Glutamatergic neuron (in vitro differentiated cells): ENCODE measurements at regions not wholly inside any gene's neighbourhood (a gene's known extent, or its start where the extent isn't known, plus 50 kb on each side); places are given as distances from the start of the nearest gene placed in this dataset.

Experiments
- DNase-seq: peaks from one replicate; pipeline ENCODE4 v3.0.0; 2022
- H3K27ac Mint-ChIP-seq: one replicate; pipeline ENCODE4 v1.8.0; 2020; ENCODE audit warnings: mild to moderate bottlenecking, mixed read lengths, inconsistent platforms; ENCODE audit not compliant: unreplicated experiment
- H3K27me3 Mint-ChIP-seq: one replicate; pipeline ENCODE4 v1.8.0; 2020; ENCODE audit warnings: mild to moderate bottlenecking, moderate library complexity, mixed read lengths, inconsistent platforms; ENCODE audit not compliant: unreplicated experiment
- H3K36me3 Mint-ChIP-seq: one replicate; pipeline ENCODE4 v1.8.0; 2020; ENCODE audit warnings: mild to moderate bottlenecking, mixed read lengths, inconsistent platforms; ENCODE audit not compliant: unreplicated experiment
- H3K4me1 Mint-ChIP-seq: one replicate; pipeline ENCODE4 v1.8.0; 2020; ENCODE audit warnings: mild to moderate bottlenecking, low read depth, mixed read lengths, inconsistent platforms; ENCODE audit not compliant: unreplicated experiment
- H3K4me3 Mint-ChIP-seq: one replicate; pipeline ENCODE4 v1.8.0; 2020; ENCODE audit warnings: mild to moderate bottlenecking, mixed read lengths, inconsistent platforms; ENCODE audit not compliant: unreplicated experiment
- H3K9me3 Mint-ChIP-seq: one replicate; pipeline ENCODE4 v1.8.0; 2020; ENCODE audit warnings: mild to moderate bottlenecking, moderate library complexity, mixed read lengths, inconsistent platforms; ENCODE audit not compliant: unreplicated experiment
- CTCF ChIP-seq: fragments of 200-600 bp; sonication (generic); IDR thresholded peaks from one replicate; pipeline ENCODE4 v1.5.0; 2021; ENCODE audit not compliant: partially characterized antibody, unreplicated experiment

GRCh38 chr18:56038171-56039030 lies 450.4 kb upstream of the TCF4 start:
- peak overlapping the region; percentile 27 for H3K4me3 Mint-ChIP-seq
- peaks cover 7% of the 10 kb centered on the region for H3K36me3 Mint-ChIP-seq
- peak; percentile 25 for DNase-seq
- H3K27ac Mint-ChIP-seq = peak overlapping the region; percentile 77
- peaks cover 28% of the 10 kb centered on the region for H3K4me1 Mint-ChIP-seq
- no peak for TF ChIP-seq CTCF
- H3K27me3 Mint-ChIP-seq = no peaks in the 10 kb centered on the region
- peaks cover 10% of the 10 kb centered on the region for H3K9me3 Mint-ChIP-seq

- H3K27ac Mint-ChIP-seq = peak overlapping the region; percentile 88
- peaks cover 28% of the 10 kb centered on the region for H3K4me1 Mint-ChIP-seq
- peaks cover 7% of the 10 kb centered on the region for H3K36me3 Mint-ChIP-seq
- no peaks in the 10 kb centered on the region for H3K27me3 Mint-ChIP-seq
- no peak for DNase-seq
- no peak for TF ChIP-seq CTCF
- H3K9me3 Mint-ChIP-seq = peaks cover 10% of the 10 kb centered on the region
- H3K4me3 Mint-ChIP-seq = peak overlapping the region; percentile 2
Measured at GRCh38 chr18:56036741-56037140, 448.7 kb upstream of the TCF4 start.

GRCh38 chr18:56035546-56035945 lies 447.6 kb upstream of the TCF4 start:
- Mint-ChIP-seq H3K27me3 (no peaks in the 10 kb centered on the region), H3K4me1 (peaks cover 26% of the 10 kb centered on the region), H3K27ac (no peak overlapping the region), H3K9me3 (peaks cover 10% of the 10 kb centered on the region), H3K36me3 (peaks cover 7% of the 10 kb centered on the region), H3K4me3 (no peak overlapping the region)
- no peak for DNase-seq
- no peak for TF ChIP-seq CTCF

GRCh38 chr18:56034949-56035348 lies 447.0 kb upstream of the TCF4 start:
- H3K4me1 Mint-ChIP-seq = peaks cover 27% of the 10 kb centered on the region
- no peak overlapping the region for H3K4me3 Mint-ChIP-seq
- no peak for TF ChIP-seq CTCF
- no peaks in the 10 kb centered on the region for H3K27me3 Mint-ChIP-seq
- H3K27ac Mint-ChIP-seq = no peak overlapping the region
- peaks cover 10% of the 10 kb centered on the region for H3K9me3 Mint-ChIP-seq
- DNase-seq = no peak
- peaks cover 7% of the 10 kb centered on the region for H3K36me3 Mint-ChIP-seq

- Mint-ChIP-seq H3K36me3 (peaks cover 14% of the 10 kb centered on the region), H3K4me1 (peaks cover 7% of the 10 kb centered on the region), H3K4me3 (no peak overlapping the region), H3K27ac (peak overlapping the region; percentile 4), H3K27me3 (no peaks in the 10 kb centered on the region), H3K9me3 (peaks cover 6% of the 10 kb centered on the region)
- TF ChIP-seq CTCF = no peak
- DNase-seq = no peak
Measured at GRCh38 chr18:56030060-56030459, 442.1 kb upstream of the TCF4 start.
